ENCODE measurements at regions not wholly inside any gene's neighbourhood (a gene's known extent, or its start where the extent isn't known, plus 50 kb on each side); places are given as distances from the start of the nearest gene placed in this dataset.

GRCh38 chrX:124805486-124805885, 459.1 kb downstream of the SH2D1A start (continued):
- TF ChIP-seq, protein P1, sequence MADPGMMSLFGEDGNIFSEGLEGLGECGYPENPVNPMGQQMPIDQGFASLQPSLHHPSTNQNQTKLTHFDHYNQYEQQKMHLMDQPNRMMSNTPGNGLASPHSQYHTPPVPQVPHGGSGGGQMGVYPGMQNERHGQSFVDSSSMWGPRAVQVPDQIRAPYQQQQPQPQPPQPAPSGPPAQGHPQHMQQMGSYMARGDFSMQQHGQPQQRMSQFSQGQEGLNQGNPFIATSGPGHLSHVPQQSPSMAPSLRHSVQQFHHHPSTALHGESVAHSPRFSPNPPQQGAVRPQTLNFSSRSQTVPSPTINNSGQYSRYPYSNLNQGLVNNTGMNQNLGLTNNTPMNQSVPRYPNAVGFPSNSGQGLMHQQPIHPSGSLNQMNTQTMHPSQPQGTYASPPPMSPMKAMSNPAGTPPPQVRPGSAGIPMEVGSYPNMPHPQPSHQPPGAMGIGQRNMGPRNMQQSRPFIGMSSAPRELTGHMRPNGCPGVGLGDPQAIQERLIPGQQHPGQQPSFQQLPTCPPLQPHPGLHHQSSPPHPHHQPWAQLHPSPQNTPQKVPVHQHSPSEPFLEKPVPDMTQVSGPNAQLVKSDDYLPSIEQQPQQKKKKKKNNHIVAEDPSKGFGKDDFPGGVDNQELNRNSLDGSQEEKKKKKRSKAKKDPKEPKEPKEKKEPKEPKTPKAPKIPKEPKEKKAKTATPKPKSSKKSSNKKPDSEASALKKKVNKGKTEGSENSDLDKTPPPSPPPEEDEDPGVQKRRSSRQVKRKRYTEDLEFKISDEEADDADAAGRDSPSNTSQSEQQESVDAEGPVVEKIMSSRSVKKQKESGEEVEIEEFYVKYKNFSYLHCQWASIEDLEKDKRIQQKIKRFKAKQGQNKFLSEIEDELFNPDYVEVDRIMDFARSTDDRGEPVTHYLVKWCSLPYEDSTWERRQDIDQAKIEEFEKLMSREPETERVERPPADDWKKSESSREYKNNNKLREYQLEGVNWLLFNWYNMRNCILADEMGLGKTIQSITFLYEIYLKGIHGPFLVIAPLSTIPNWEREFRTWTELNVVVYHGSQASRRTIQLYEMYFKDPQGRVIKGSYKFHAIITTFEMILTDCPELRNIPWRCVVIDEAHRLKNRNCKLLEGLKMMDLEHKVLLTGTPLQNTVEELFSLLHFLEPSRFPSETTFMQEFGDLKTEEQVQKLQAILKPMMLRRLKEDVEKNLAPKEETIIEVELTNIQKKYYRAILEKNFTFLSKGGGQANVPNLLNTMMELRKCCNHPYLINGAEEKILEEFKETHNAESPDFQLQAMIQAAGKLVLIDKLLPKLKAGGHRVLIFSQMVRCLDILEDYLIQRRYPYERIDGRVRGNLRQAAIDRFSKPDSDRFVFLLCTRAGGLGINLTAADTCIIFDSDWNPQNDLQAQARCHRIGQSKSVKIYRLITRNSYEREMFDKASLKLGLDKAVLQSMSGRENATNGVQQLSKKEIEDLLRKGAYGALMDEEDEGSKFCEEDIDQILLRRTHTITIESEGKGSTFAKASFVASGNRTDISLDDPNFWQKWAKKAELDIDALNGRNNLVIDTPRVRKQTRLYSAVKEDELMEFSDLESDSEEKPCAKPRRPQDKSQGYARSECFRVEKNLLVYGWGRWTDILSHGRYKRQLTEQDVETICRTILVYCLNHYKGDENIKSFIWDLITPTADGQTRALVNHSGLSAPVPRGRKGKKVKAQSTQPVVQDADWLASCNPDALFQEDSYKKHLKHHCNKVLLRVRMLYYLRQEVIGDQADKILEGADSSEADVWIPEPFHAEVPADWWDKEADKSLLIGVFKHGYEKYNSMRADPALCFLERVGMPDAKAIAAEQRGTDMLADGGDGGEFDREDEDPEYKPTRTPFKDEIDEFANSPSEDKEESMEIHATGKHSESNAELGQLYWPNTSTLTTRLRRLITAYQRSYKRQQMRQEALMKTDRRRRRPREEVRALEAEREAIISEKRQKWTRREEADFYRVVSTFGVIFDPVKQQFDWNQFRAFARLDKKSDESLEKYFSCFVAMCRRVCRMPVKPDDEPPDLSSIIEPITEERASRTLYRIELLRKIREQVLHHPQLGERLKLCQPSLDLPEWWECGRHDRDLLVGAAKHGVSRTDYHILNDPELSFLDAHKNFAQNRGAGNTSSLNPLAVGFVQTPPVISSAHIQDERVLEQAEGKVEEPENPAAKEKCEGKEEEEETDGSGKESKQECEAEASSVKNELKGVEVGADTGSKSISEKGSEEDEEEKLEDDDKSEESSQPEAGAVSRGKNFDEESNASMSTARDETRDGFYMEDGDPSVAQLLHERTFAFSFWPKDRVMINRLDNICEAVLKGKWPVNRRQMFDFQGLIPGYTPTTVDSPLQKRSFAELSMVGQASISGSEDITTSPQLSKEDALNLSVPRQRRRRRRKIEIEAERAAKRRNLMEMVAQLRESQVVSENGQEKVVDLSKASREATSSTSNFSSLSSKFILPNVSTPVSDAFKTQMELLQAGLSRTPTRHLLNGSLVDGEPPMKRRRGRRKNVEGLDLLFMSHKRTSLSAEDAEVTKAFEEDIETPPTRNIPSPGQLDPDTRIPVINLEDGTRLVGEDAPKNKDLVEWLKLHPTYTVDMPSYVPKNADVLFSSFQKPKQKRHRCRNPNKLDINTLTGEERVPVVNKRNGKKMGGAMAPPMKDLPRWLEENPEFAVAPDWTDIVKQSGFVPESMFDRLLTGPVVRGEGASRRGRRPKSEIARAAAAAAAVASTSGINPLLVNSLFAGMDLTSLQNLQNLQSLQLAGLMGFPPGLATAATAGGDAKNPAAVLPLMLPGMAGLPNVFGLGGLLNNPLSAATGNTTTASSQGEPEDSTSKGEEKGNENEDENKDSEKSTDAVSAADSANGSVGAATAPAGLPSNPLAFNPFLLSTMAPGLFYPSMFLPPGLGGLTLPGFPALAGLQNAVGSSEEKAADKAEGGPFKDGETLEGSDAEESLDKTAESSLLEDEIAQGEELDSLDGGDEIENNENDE (IDR thresholded peaks at IDR 0.05; ENCODE audit: insufficient replicate concordance, low read length): no peak
- TF ChIP-seq CHD2 (IDR thresholded peaks at IDR 0.05; ENCODE audit: low read length) (no peak), CTBP2 (IDR thresholded peaks at IDR 0.05; ENCODE audit: borderline replicate concordance, insufficient read depth, insufficient read length, low read length) (no peak), JUN (IDR thresholded peaks at IDR 0.05; ENCODE audit: low read depth, low read length) (no peak), RBBP5 (IDR thresholded peaks at IDR 0.05; ENCODE audit: borderline replicate concordance, low read depth, low read length) (no peak), SP1 (IDR thresholded peaks at IDR 0.05; ENCODE audit: low read depth, low read length) (no peak), POLR2AphosphoS5 (IDR thresholded peaks at IDR 0.05; ENCODE audit: low read depth, low read length) (no peak), FOSL1 (IDR thresholded peaks at IDR 0.05; ENCODE audit: insufficient read depth, low read depth, low read length) (no peak), BRCA1 (IDR thresholded peaks at IDR 0.05; ENCODE audit: low read depth, low read length) (no peak), TBP (IDR thresholded peaks at IDR 0.05; ENCODE audit: low read depth, low read length) (no peak)

All from H1 (cell line).